IPS-20b (cell line): ENCODE measurements at regions not wholly inside any gene's neighbourhood (a gene's known extent, or its start where the extent isn't known, plus 50 kb on each side); places are given as distances from the start of the nearest gene placed in this dataset.

Experiments
- H3K27ac ChIP-seq: one replicate; pipeline ENCODE4 v1.5.1; 2013; ENCODE audit warnings: low read length
- H3K27me3 ChIP-seq: 2 replicates; pipeline ENCODE4 v1.6.1; 2013; ENCODE audit warnings: mild to moderate bottlenecking, low read length, inconsistent platforms; ENCODE audit not compliant: insufficient read depth
- H3K36me3 ChIP-seq: 2 replicates; pipeline ENCODE4 v1.6.1; 2013; ENCODE audit warnings: low read depth, mild to moderate bottlenecking, inconsistent platforms, low read length, moderate library complexity; ENCODE audit not compliant: insufficient read depth
- H3K4me1 ChIP-seq: 2 replicates; pipeline ENCODE4 v1.6.1; 2013; ENCODE audit warnings: mild to moderate bottlenecking, control low read depth, inconsistent platforms, low read length, moderate library complexity; ENCODE audit not compliant: insufficient read depth
- H3K4me3 ChIP-seq: 2 replicates; pipeline ENCODE4 v1.5.1; 2013; ENCODE audit warnings: mild to moderate bottlenecking, low read length, inconsistent platforms
- H3K9ac ChIP-seq: 2 replicates; pipeline ENCODE4 v1.6.1; 2013; ENCODE audit warnings: low read depth, mild to moderate bottlenecking, inconsistent platforms, low read length, moderate library complexity
- H3K9me3 ChIP-seq: 2 replicates; pipeline ENCODE4 v1.6.1; 2013; ENCODE audit warnings: mild to moderate bottlenecking, low read depth, low read length, inconsistent platforms; ENCODE audit not compliant: insufficient read depth

DNA sequence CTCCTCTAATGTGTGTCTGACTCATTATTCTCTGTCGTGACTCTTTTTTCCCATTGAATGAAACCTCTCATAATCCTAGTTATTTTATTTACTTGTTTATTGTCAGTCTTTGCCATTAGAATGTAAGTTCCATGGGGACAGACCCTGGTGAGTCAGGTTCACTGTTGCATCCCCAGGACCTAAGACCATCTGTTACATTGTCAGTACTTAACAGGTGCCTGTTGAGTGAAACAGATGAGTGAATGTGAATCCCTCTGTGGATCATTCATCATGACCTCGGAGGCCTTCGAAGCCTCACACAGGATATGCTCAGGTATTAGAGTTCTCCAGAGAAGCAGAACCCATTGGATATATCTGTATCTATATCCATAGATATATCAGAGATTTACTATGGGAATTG lies 120.1 kb downstream of the PFKFB3 start:
- H3K9ac ChIP-seq, result no peak overlapping the region
- H3K4me1 ChIP-seq, result peaks cover 5% of the 10 kb centered on the region; the same call in 1 of the 2 replicates
- H3K36me3 ChIP-seq, result no peaks in the 10 kb centered on the region
- H3K27me3 ChIP-seq, result no peaks in the 10 kb centered on the region
- no peak overlapping the region for H3K27ac ChIP-seq
- H3K9me3 ChIP-seq, result no peaks in the 10 kb centered on the region
- no peak overlapping the region for H3K4me3 ChIP-seq

DNA sequence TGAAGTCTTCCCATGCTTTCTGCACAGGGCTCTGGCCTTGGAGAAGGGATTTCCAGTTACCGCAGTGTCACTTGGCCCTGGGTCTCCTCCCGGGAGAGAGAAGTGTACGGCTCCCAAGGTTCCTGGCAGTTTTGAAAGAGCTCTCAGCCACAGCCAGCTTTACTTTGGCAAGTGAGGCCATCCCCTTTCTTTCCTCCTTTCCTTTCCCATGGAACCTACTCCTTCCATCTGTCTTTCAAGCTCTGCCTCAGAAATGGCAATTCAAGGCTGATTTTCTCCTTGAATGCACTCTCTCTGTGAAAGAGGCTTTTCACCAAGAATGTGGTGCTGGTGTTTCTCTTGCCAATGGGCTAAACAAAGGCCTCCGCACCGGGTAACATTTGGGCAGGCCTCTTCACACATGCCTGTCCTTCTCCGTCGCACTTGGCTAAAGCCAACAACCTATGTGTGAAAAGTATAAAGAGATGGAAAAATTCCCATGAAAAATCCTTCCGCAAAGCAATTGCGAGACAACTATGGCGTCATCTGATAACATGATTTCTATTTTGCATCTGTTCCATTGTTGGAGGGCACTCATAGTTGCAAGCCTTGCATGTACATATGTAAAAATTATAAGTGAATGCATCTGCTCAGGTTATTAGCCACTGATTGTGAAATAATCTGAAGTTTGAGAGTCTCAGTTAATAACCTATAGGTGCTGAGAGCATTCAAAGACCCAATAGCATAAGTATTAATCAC lies 125.4 kb downstream of the PFKFB3 start:
- Histone ChIP-seq H3K27me3 (no peaks in the 10 kb centered on the region), H3K4me3 (no peak overlapping the region), H3K27ac (no peak overlapping the region), H3K4me1 (no peaks in the 10 kb centered on the region), H3K36me3 (no peaks in the 10 kb centered on the region), H3K9me3 (no peaks in the 10 kb centered on the region; the same call in 1 of the 2 replicates), H3K9ac (no peak overlapping the region)

DNA sequence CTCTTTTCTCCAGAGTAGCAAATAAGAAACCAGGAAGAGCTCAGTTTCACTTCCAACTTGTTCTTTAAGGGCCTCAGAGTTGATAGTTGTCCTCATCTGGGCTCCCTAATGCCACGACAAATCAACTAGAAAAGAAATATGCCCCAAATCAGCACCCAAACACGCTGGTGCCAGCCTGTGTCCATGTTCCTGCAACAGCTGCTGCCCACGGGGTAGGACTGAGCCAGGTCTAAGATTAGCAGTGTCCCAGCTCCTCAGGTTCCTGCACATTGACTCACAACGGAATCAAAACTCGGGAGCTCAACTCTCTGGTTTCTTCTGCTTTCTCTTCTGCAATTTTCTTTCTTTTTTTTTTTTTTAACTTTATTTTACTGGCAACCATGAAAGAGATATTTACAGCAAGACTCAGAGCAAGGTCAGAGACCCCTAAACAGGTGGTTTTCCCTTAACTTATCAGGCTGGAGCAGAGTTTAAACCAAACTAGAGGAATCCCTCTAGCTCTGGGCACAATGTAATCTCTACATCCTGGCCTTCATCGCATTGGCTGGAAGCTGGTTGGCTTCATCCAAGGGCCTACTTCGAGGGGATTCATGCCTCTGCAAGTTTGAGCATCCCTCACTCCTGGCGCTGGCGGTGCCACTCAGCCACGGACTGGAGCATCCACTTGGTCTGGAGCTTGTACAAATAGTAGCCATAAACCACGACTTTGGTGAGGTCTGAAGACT lies 126.1 kb downstream of the PFKFB3 start:
- Histone ChIP-seq H3K27me3 (no peaks in the 10 kb centered on the region), H3K4me3 (no peak overlapping the region), H3K9ac (no peak overlapping the region), H3K27ac (no peak overlapping the region), H3K36me3 (no peaks in the 10 kb centered on the region), H3K4me1 (no peaks in the 10 kb centered on the region), H3K9me3 (no peaks in the 10 kb centered on the region; the same call in 1 of the 2 replicates)

DNA sequence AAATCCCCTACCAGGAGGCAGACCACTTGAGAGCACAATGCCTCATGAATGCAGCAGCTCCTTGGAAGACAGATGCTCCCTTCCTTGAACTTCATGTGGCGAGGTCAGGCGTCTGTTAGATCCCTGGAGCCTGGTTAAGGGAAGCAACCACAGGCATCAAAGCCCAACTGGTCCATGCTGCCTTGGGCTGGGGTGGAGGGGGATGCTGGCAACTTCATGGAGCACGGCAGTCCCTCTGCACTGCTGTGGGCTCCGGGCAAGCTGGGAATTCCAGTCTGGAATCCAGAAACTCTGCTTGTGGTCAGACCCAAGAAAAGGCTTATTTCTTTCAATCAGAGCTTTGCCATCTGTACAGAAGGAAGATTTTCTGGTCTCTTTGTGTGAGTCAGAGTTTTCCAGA lies 130.4 kb downstream of the PFKFB3 start:
- Histone ChIP-seq H3K9me3 (no peaks in the 10 kb centered on the region; the same call in 1 of the 2 replicates), H3K27ac (no peak overlapping the region), H3K4me3 (no peak overlapping the region), H3K36me3 (no peaks in the 10 kb centered on the region), H3K9ac (no peak overlapping the region), H3K27me3 (no peaks in the 10 kb centered on the region), H3K4me1 (no peaks in the 10 kb centered on the region)

DNA sequence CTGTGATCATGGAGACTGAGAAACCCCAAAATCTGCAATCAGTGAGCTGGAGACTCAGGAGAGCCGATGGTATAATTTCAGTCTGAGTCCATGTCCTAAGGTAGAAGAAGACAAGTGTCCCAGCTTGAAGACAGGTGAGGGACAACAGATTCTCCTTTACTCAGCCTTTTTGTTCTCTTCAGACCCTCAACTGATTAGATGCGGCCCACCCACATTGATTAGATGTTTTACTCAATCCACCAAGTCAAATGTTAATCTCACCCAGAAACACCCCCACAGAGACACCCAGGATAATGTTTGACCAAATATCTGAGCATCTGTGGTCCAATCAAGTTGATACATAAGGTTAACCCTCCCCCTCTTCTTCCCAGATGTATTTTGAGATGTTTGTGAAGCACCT lies 131.2 kb downstream of the PFKFB3 start:
- no peak overlapping the region for H3K27ac ChIP-seq
- H3K27me3 ChIP-seq, result no peaks in the 10 kb centered on the region
- H3K9me3 ChIP-seq, result no peaks in the 10 kb centered on the region; the same call in 1 of the 2 replicates
- H3K36me3 ChIP-seq, result no peaks in the 10 kb centered on the region
- no peaks in the 10 kb centered on the region for H3K4me1 ChIP-seq
- H3K4me3 ChIP-seq, result no peak overlapping the region
- H3K9ac ChIP-seq, result no peak overlapping the region

DNA sequence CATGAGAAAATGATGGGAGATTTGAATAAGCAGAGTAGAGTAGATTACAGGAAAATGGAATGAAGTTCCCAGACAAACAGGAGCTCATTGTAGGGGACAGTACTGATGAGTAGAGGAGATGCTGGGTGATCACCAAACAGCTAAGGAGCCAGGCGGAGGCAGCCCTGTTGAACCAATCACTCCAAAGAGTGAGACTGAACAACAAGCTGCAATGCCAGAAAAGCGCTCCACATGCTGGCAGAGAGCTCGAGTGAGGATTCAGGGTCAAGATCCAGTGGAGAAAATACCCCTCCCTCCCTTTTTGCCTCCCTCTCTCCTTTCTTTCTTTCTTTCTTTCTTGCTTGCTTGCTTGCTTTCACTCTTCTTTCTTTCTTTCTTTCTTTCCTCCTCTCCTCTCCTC lies 133.3 kb downstream of the PFKFB3 start:
- Histone ChIP-seq H3K4me3 (no peak overlapping the region), H3K27ac (no peak overlapping the region), H3K36me3 (no peaks in the 10 kb centered on the region), H3K9ac (no peak overlapping the region), H3K27me3 (no peaks in the 10 kb centered on the region), H3K4me1 (no peaks in the 10 kb centered on the region), H3K9me3 (no peaks in the 10 kb centered on the region; the same call in 1 of the 2 replicates)

DNA sequence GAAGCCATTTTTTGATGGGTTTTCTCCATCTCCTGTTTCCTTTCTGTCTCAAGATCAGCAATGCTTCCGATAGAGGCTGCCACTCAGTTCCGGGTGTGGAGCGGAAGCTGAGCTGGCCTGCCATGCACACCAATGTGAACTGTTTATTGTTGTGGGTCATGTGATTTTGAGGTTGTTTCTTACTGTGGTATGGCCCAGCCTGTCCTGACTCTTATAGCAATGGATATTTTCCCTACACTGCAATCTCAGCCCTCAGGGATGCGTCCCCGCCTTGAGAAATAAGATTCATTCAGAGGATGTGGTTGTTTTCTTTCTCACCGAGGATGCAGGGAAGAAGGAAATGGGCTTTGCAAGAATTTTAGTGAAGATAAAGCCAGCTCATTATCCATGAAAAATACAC lies 134.7 kb downstream of the PFKFB3 start:
- Histone ChIP-seq H3K9me3 (no peaks in the 10 kb centered on the region; the same call in 1 of the 2 replicates), H3K27ac (no peak overlapping the region), H3K4me3 (no peak overlapping the region), H3K4me1 (no peaks in the 10 kb centered on the region), H3K27me3 (no peaks in the 10 kb centered on the region), H3K9ac (no peak overlapping the region), H3K36me3 (no peaks in the 10 kb centered on the region)

DNA sequence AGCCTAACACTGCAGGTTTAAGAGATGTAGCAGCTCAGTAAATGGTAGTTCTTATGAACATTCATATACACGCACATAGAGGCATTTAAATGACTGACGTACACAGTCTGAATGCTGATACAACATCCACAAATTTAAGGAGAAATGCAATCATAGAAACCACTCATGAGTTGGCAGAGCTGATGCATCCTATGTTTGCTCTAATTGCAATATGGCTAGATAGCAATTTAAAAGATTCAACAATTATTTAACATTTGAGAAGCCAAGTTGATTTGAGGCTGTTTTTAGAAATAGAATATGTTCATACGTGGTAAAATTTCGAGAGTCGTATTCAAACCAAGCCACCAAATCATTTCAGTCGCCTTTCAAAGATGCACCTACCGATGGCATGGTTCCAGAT lies 135.6 kb downstream of the PFKFB3 start:
- no peaks in the 10 kb centered on the region for H3K4me1 ChIP-seq
- H3K9ac ChIP-seq, result no peak overlapping the region
- no peaks in the 10 kb centered on the region for H3K36me3 ChIP-seq
- H3K9me3 ChIP-seq, result no peaks in the 10 kb centered on the region; the same call in 1 of the 2 replicates
- H3K4me3 ChIP-seq, result no peak overlapping the region
- no peaks in the 10 kb centered on the region for H3K27me3 ChIP-seq
- no peak overlapping the region for H3K27ac ChIP-seq

DNA sequence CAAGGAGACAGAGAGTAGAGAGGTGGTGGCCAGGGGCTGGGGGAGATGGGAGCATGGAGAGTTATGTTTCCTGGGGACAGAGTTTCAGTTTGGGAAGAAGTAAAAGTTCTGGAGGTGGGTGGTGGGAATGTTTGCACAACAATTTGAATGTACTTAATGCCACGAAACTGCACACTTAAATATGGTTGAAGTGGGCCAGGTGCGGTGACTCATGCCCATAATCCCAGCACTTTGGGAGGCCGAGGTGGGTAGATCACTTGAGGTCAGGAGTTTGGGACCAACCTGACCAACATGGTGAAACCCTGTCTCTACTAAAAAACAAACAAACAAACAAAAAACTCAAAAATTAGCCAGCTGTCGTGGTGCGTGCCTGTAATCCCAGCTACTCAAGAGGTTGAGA lies 137.2 kb downstream of the PFKFB3 start:
- Histone ChIP-seq H3K36me3 (no peaks in the 10 kb centered on the region), H3K4me3 (no peak overlapping the region), H3K4me1 (no peaks in the 10 kb centered on the region), H3K27me3 (no peaks in the 10 kb centered on the region), H3K9ac (no peak overlapping the region), H3K9me3 (no peaks in the 10 kb centered on the region), H3K27ac (no peak overlapping the region)

DNA sequence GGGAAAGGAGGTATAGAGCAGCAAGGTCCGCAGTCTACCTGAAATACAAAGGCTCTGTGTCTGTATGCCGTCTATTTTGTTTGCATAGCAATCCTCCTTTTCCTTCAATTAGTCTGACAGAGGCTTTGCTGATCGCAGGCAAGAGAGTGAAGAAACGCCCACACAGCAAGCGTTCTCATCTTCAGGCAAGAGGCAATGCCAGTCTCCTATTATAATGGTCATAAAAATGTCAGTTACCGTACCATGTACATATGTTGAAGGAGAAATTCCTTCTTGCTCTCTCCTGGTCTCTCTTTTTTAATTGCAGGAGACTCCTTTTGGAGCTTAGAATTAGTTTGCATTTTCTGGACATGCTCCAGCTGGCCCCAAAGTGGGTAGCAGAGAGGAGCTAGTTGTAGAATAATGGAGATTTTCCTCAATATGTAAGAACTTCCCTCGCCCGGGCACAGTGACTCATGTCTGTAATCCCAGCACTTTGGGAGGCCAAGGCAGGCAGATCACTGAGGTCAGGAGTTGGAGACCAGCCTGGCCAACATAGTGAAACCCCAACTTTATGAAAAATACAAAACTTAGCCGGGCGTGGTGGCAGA lies 139.5 kb downstream of the PFKFB3 start:
- Histone ChIP-seq H3K4me3 (no peak overlapping the region), H3K9ac (no peak overlapping the region), H3K4me1 (no peaks in the 10 kb centered on the region), H3K27me3 (no peaks in the 10 kb centered on the region), H3K27ac (no peak overlapping the region), H3K36me3 (no peaks in the 10 kb centered on the region), H3K9me3 (no peaks in the 10 kb centered on the region)

DNA sequence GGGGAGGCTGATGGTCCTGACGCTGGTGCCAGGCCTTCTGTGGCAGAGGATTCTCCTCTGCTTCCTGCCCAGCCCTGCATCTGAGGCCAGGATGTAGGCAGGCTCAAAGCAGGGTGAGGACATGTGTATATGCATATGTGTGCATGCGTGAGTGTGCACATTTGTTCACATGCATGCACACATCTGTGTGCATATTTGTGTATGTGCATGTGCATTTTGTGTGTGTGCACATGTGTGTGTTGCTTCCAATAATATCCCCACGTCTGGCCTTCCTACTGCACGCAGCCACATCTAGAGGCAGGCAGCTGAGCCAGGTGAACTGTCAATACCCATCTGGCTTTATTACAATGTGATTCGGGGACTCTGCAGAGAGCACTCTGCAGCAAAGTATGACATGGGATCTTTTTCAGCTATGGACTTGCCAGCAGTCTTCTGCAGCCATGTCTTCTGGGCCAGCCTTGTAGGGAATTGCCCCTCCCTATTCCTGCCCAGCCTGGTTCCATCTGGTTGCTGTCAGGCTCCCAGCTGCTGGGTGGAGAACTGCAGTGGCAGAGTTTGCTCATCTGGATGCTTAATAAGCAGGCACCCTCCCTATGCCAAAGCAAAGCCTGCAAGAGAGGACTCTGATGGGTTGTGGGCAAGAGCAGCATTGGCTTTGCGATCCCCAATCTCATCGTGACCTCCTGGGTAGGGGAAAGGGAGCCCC lies 140.7 kb downstream of the PFKFB3 start:
- H3K9me3 ChIP-seq, result no peaks in the 10 kb centered on the region
- H3K4me1 ChIP-seq, result no peaks in the 10 kb centered on the region
- H3K4me3 ChIP-seq, result no peak overlapping the region
- H3K9ac ChIP-seq, result no peak overlapping the region
- H3K36me3 ChIP-seq, result no peaks in the 10 kb centered on the region
- no peak overlapping the region for H3K27ac ChIP-seq
- no peaks in the 10 kb centered on the region for H3K27me3 ChIP-seq
